SIG-M5 treated with dmso at 0.1 percent for 504 hours (cell line): ENCODE measurements at regions not wholly inside any gene's neighbourhood (a gene's known extent, or its start where the extent isn't known, plus 50 kb on each side); places are given as distances from the start of the nearest gene placed in this dataset.
"Not testable (repeated sequence)": the region's sequence is repeated elsewhere in the genome, so short reads cannot be mapped to it uniquely, and the experiment has no call there.

Experiments used
- DNase-seq: peaks from one replicate; lab custom pipeline; 2025; ENCODE audit not compliant: unreplicated experiment; lab: John Stamatoyannopoulos, UW

- no peak for DNase-seq
These were observed 136.6 kb upstream of the ELAC2 start for GRCh38 chr17:13154398-13154797.

DNA sequence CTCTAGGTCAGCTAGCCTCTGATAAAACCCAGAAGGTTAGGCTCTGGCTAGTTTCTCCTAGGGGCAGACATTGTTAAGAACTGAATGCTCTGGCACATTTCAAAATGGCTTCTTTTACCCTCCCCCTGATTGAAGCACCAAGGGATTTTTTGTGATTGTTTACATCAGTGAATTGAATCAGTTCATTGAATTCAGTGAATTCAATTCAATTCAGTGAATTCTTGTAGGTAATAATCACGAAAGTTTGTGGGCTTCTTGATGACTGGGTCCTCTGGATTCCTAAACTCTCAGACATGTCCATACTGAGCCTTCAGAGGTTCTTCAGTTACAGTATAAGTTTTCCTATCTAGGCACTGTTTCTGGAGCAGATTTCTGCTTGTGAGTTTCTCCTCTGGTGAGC lies 135.2 kb upstream of the ELAC2 start:
- no peak for DNase-seq

- no peak for DNase-seq
These were observed 134.7 kb upstream of the ELAC2 start for GRCh38 chr17:13152501-13152900.

DNA sequence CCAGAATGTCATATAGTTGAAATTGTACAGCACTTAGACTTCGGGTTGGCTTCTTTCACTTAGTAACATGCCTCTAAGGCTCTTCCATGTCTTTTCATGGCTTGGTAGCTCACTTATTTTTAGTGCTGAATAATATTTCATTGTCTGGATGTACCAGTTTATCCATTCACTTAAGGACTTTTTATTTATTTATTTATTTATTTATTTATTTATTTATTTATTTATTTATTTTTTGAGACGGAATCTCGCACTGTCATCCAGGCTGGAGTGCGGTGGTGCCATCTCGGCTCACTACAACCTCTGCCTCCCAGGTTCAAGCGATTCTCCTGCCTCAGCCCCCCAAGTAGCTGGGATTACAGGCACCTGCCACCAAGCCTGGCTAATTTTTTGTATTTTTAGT lies 132.9 kb upstream of the ELAC2 start:
- not testable (repeated sequence) for DNase-seq

GRCh38 chr17:13143001-13143400 lies 125.2 kb upstream of the ELAC2 start:
- no peak for DNase-seq

GRCh38 chr17:13140750-13141149 lies 122.9 kb upstream of the ELAC2 start:
- DNase-seq = no peak

DNA sequence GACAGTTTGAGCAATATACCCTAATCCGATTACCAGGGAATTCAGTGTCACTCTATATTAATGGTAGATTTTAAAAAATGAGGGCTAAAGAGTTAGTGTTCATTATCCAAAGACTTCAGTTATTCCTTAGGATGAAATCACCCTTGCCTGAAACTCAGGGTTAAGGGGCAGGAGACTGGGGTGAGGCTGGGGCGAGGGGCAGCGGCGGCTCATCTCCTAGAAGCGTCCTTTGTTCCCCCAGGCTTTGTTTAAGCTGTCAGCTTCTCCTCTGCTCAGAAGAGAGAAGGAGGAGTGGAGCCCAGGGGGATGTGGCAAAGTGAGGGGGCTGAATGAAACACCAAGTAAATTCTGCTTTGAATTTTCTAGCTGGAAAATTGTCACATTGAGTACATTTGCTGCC lies 117.7 kb upstream of the ELAC2 start:
- no peak for DNase-seq

DNA sequence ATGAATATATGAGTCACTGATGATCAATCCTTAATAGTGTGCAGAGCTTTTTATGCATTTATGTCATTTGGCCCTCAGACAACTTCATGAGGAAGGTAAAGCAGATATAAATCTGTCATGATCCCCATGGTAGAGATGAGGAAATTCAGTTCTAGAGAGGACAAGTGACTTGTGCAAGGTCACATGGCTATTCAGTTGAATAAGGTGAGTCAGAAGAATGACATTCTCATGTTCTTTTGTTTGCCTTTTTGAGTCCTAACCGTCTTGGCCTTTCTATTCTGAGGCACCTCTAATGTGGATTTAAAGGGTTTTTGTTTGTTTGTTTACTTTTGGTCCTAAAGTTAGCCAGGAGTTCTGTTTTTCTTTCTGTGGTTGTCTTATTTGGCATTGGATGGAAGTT lies 116.2 kb upstream of the ELAC2 start:
- peak; percentile 34 for DNase-seq

DNA sequence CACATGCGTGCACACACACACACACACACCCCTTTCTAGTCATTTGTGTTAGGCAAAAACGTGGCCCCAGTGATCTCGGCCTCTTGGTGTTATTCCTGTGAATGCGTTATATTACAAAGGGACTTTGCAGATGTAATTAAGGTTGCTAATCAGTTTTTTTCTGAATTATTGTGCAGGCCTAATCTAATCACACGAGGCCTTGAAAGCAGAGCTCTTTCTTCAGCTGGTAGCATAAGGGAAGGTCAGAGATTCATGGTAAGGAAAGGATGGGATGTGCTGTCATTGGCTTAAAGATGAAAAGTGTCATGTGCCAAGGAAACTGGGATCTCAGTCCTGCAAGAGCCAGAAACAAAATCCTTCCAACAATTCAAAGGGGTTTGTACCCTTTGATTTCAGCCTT lies 113.4 kb upstream of the ELAC2 start:
- no peak for DNase-seq

GRCh38 chr17:13129356-13129755 lies 111.5 kb upstream of the ELAC2 start:
- no peak for DNase-seq

DNA sequence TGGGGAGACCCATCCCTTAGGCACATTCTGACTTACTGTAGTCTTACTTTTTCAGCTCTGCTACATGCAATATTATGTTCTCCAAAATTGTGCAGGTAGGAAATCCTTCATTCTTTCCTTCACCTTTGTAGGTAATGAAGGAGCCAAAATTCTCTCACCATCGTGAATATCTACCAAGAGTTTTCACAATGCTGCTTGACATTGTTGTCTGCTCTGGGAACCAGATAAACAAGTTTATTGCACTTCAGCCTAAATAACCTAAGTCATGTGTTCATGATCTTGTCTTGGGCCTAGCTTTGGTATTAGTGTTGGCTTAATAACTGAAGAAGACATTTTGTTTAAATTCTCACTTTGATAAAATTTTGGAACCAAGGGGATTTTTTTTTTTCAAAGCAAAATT lies 110.8 kb upstream of the ELAC2 start:
- DNase-seq = no peak

- DNase-seq = no peak
These were observed 110.2 kb upstream of the ELAC2 start for GRCh38 chr17:13127921-13128602.

DNA sequence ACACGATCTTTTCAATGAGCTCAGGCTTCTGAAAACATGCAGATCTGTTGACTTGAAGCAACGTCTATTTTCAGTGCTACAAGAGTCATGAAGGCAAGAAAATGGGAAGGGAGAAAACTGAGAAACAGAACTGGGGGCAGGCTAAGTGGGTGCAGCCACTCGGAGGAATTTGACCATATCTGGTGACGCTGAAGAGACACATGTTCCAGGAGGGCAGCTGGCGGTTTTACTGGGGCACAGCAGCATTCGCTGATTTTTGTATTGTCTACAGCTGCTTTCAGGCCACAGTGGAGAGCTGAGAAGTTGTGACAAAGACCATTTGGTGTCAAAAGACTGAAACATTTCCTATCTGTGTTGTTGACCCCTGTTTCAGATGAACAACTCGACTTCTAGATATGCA lies 103.0 kb upstream of the ELAC2 start:
- DNase-seq = no peak

- no peak for DNase-seq
These were observed 100.5 kb upstream of the ELAC2 start for GRCh38 chr17:13118311-13118710.

GRCh38 chr17:13117616-13118015 lies 99.8 kb upstream of the ELAC2 start:
- DNase-seq = no peak

DNA sequence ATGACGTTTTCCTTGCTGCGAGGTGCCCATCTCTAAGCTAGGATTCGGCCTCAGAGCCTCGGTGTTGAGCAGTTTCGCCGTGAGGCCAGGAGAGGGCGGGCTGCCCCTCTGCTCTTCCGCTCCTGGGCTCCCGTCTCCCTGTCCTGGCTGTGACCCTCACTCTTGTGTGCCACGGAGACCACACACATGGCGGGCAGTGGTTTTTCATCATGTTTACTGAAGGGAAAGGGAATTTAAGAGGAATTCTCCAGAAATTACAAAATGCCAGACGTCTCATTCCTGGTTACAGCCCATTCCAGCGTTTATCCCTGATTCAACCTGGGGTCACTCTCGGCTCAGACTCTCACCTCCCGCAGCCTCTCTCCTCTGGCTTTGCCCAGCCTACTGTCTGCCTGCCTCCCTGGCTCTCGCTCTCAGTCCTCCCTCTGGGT lies 96.8 kb upstream of the ELAC2 start:
- peak; percentile 4 for DNase-seq

DNA sequence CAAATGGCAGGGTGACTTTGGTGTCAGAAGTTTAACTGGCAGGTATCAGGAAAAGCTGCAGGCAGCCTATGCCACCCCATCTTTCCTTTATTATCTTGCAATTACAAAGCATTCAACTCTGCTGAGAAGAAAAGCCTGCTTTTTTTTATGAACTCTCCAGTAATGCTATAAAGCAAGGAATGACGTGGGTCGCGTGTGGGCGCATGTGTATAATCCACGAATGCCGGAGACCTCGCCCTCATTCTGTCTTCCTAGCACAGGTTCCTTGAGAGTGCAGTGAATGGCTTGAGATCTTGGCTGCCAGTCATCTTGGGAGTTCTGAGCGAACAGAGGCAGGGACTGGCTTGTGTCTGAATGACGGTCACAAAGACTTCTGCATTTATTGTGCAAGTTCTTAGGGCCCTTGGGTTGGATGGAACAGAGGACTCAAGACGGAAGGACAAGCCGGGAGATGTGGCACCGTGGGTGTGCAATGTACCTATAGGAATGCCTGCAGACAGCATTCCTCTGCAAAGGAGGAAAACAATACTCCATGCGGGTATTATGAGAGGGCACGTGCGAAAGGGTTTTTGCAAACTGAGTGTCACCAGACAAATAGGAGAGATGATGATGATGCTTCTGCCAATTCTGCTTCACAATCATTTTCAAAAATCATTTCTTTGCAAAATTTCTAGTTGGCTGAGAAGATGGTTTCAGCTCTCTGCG lies 96.1 kb upstream of the ELAC2 start:
- no peak for DNase-seq

GRCh38 chr17:13107676-13108235 lies 89.9 kb upstream of the ELAC2 start:
- no peak for DNase-seq

- DNase-seq = no peak
These were observed 88.3 kb upstream of the ELAC2 start for GRCh38 chr17:13106171-13106570.

- no peak for DNase-seq
These were observed 86.7 kb upstream of the ELAC2 start for GRCh38 chr17:13104576-13104975.

DNA sequence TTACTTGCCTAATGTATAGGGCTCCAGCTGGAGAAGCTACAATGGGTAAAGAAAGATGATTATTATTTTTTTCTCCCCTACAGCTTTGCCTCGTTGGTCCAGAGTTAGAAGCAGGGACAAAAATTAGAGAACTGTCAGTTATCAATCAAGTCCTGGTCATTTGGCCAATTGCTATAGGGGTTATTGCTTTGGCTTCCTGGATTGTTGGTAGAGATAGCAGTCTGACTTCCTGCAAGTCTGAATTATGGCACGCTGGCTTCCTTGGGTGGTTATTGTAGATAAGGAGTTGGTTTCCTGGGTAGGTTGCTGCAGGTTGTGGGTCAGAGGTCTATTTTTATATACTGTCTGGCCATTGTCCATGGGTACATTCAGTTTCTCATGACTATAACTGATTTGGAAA lies 84.7 kb upstream of the ELAC2 start:
- no peak for DNase-seq

- DNase-seq = no peak
These were observed 82.1 kb upstream of the ELAC2 start for GRCh38 chr17:13099926-13100325.
